Hematopoietic multipotent progenitor cell (in vitro differentiated cells): ENCODE measurements at regions not wholly inside any gene's neighbourhood (a gene's known extent, or its start where the extent isn't known, plus 50 kb on each side); places are given as distances from the start of the nearest gene placed in this dataset. TPM values are rescaled to one million over a fixed set of nuclear protein-coding genes. Genes with fewer than 3 reads are reported as not detected.

ENCODE experiments used
- small RNA-seq: library from RNA; depleted of rRNA; stranded (forward); fragments of <200 nt; gene quantifications from one replicate; pipeline ENCODE3, GENCODE V24; 2012

Small RNA genes lying in the stretch of these regions (small RNA-seq; reads per million reads assigned to genes)
- gene RF00019 (not detected), gene RNU11-5P (not detected), gene RNU6-864P (not detected)
